RWPE2 (cell line): ENCODE measurements at regions not wholly inside any gene's neighbourhood (a gene's known extent, or its start where the extent isn't known, plus 50 kb on each side); places are given as distances from the start of the nearest gene placed in this dataset.

ENCODE experiments used
- ATAC-seq: fragments of 200-7000 bp; cut with Tn5 transposase; 3 replicates; pipeline ENCODE4 v1.9.1; 2021; ENCODE audit warnings: low read depth
- DNase-seq: peaks from one replicate; pipeline ENCODE4 v3.0.0-alpha.2; 2020; ENCODE audit warnings: low spot score
- H3K27ac ChIP-seq: fragments of 450-650 bp; 2 replicates; pipeline ENCODE4 v1.5.1; 2017; ENCODE audit warnings: mild to moderate bottlenecking; ENCODE audit not compliant: poor library complexity, severe bottlenecking
- H3K27me3 ChIP-seq: fragments of 250-450 bp; sonication (Bioruptor Pico); 2 replicates; pipeline ENCODE4 v1.5.1; 2021; ENCODE audit warnings: mild to moderate bottlenecking, moderate library complexity; ENCODE audit not compliant: insufficient read depth, poor library complexity, severe bottlenecking
- H3K36me3 ChIP-seq: fragments of 250-450 bp; sonication (Bioruptor Pico); 2 replicates; pipeline ENCODE4 v1.5.1; 2020; ENCODE audit warnings: low read depth, mild to moderate bottlenecking, moderate library complexity
- H3K4me1 ChIP-seq: fragments of 250-450 bp; sonication (Bioruptor Pico); 2 replicates; pipeline ENCODE4 v1.5.1; 2021; ENCODE audit warnings: mild to moderate bottlenecking, moderate library complexity; ENCODE audit not compliant: insufficient read depth, poor library complexity, severe bottlenecking
- H3K4me3 ChIP-seq: fragments of 250-450 bp; sonication (Bioruptor Pico); 2 replicates; pipeline ENCODE4 v1.5.1; 2021; ENCODE audit warnings: mild to moderate bottlenecking, moderate library complexity; ENCODE audit not compliant: severe bottlenecking
- H3K9me3 ChIP-seq: fragments of 250-450 bp; sonication (Bioruptor Pico); 2 replicates; pipeline ENCODE4 v1.5.1; 2021; ENCODE audit warnings: mild to moderate bottlenecking, moderate library complexity; ENCODE audit not compliant: severe bottlenecking
- TF ChIP-seq, protein P1 (sequence below): fragments of 450-650 bp; IDR thresholded peaks from one replicate; pipeline ENCODE4 v1.5.1; 2017; ENCODE audit warnings: mild to moderate bottlenecking, moderate library complexity; ENCODE audit not compliant: poor library complexity, severe bottlenecking

DNA sequence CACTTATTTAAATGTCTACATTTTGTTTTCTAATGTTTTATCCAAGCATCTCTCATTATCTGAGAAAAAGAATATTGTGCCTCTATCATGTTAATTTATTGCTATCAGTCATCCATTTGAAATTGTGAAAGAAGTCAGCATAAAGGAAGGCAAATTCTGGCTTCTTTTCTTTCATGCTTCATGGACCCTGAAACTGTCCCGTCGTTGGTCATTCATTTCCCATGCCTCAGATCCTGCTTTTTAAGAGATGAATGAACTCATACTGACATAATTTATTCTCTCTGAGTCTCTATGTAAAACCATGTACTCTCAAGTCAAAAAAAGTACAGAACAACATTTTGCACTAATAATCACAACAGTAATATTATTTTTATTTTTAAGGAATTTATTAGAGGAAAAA lies 2512.0 kb downstream of the PCDH9 start:
- TF ChIP-seq, protein P1, sequence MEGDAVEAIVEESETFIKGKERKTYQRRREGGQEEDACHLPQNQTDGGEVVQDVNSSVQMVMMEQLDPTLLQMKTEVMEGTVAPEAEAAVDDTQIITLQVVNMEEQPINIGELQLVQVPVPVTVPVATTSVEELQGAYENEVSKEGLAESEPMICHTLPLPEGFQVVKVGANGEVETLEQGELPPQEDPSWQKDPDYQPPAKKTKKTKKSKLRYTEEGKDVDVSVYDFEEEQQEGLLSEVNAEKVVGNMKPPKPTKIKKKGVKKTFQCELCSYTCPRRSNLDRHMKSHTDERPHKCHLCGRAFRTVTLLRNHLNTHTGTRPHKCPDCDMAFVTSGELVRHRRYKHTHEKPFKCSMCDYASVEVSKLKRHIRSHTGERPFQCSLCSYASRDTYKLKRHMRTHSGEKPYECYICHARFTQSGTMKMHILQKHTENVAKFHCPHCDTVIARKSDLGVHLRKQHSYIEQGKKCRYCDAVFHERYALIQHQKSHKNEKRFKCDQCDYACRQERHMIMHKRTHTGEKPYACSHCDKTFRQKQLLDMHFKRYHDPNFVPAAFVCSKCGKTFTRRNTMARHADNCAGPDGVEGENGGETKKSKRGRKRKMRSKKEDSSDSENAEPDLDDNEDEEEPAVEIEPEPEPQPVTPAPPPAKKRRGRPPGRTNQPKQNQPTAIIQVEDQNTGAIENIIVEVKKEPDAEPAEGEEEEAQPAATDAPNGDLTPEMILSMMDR, result no peak
- Histone ChIP-seq H3K36me3 (no peaks in the 10 kb centered on the region), H3K27me3 (no peaks in the 10 kb centered on the region), H3K4me1 (peaks cover 4% of the 10 kb centered on the region), H3K9me3 (no peaks in the 10 kb centered on the region), H3K27ac (no peak overlapping the region), H3K4me3 (no peak overlapping the region)
- DNase-seq, result no peak
- ATAC-seq, result no peak

DNA sequence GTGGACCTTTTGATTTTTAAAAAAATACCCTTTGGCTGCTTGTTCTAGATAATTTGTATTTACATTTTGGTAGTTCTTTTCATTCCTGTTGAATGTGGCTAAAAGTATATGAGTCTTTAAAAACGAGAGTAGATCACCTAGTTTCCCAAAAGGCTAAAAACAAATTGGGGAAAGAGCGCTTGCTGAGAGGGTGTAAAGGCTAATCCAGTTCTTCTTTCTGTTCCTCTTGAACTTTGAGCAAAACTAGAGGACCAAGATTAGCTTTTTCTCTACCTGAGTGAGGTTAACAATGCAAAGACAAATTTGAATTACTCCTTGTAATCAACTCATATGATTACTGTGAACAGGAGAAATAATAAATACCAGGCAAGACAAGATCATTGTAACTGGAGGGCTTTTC lies 2513.2 kb downstream of the PCDH9 start:
- H3K27ac ChIP-seq, result no peak overlapping the region
- no peaks in the 10 kb centered on the region for H3K36me3 ChIP-seq
- no peaks in the 10 kb centered on the region for H3K4me1 ChIP-seq
- DNase-seq (no peak), ATAC-seq (no peak)
- H3K9me3 ChIP-seq, result no peaks in the 10 kb centered on the region
- TF ChIP-seq, protein P1, result no peak
- H3K27me3 ChIP-seq, result no peaks in the 10 kb centered on the region
- no peak overlapping the region for H3K4me3 ChIP-seq

DNA sequence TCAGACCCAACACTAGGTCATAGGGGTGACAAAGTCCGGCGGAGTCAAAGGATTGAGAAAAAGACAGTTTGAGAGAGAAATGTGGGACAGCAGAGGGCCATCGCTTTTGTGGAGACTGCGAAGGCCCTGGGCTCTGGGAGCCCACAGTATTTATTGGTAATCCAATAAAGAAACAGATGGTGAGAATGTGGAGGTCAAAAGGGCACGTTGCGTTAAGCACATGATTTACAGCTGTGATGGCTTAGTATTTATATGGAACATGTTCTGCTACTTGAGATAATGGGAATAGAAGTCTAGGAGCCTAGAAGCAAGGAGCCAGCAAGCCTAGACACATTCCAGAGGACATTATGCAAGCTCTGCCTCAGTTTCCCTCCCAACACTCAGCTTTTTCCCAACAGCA lies 2521.1 kb downstream of the PCDH9 start:
- TF ChIP-seq, protein P1, result no peak
- Histone ChIP-seq H3K9me3 (no peaks in the 10 kb centered on the region), H3K36me3 (no peaks in the 10 kb centered on the region), H3K4me1 (no peaks in the 10 kb centered on the region), H3K27me3 (no peaks in the 10 kb centered on the region), H3K4me3 (no peak overlapping the region), H3K27ac (no peak overlapping the region)
- ATAC-seq, result no peak
- no peak for DNase-seq

DNA sequence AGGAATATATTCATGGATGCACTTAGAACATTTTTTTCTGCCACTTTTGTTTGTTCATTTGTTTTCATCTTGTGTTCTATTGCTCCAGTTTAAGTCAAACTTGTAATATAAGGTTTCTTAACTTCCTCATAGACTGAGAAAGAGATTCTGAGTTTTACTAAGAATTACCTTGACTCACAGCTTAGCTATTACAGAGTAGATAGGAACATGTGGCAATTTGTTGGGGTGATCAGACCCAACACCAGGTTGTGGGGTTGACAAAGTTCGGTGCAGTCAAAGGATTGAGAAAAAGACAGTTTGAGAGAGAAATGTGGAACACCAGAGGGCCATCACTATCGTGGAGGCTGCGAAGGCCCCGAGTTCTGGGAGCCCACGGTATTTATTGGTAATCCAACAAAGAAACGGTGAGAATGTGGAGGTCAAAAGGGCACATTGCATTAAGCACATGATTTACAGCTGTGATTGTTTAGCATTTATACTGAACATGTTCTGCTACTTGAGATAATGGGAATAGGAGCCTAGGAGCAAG lies 2526.0 kb downstream of the PCDH9 start:
- TF ChIP-seq, protein P1, result no peak
- DNase-seq (no peak), ATAC-seq (peak; percentile 31; the same call in 1 of the 3 replicates)
- Histone ChIP-seq H3K4me3 (no peak overlapping the region), H3K9me3 (no peaks in the 10 kb centered on the region), H3K27me3 (no peaks in the 10 kb centered on the region), H3K36me3 (no peaks in the 10 kb centered on the region), H3K27ac (no peak overlapping the region), H3K4me1 (no peaks in the 10 kb centered on the region)

DNA sequence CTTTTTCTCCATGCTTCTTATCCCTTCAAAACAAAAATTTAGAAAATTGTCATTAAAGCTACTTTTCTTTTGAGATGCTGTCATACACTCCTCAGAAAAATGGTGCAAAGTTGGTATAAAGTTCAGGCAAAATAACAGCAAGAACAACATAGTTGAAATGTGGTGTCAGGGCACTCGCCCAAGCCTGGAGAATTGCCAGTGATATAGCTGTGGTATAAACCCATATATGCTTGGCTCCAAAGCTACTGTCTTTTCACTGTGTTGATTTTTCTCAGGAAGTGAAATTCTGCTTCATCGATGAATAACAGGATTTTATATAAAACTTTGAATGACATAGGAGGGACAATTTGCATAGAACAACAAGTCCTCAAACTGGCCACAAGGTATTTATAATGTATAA lies 2532.9 kb downstream of the PCDH9 start:
- DNase-seq (no peak), ATAC-seq (no peak)
- Histone ChIP-seq H3K4me3 (no peak overlapping the region), H3K4me1 (no peaks in the 10 kb centered on the region), H3K9me3 (no peaks in the 10 kb centered on the region), H3K36me3 (no peaks in the 10 kb centered on the region), H3K27me3 (no peaks in the 10 kb centered on the region), H3K27ac (no peak overlapping the region)
- TF ChIP-seq, protein P1, result no peak
